Temporal lobe (tissue), 1 donor: ENCODE measurements at regions not wholly inside any gene's neighbourhood (a gene's known extent, or its start where the extent isn't known, plus 50 kb on each side); places are given as distances from the start of the nearest gene placed in this dataset. TPM values are rescaled to one million over a fixed set of nuclear protein-coding genes. Genes with fewer than 3 reads are reported as not detected.

Experiments
- small RNA-seq: library from RNA; depleted of rRNA; stranded (forward); fragments of <200 nt; gene quantifications from one replicate; pipeline ENCODE3, GENCODE V24; 2014; ENCODE audit warnings: low replicate concordance

Small RNA genes lying in the stretch of these regions (small RNA-seq; reads per million reads assigned to genes)
- gene AC099560.2 (not detected), gene HMGN2P24 (not detected)
